HG03558 (cell line): ENCODE measurements at regions not wholly inside any gene's neighbourhood (a gene's known extent, or its start where the extent isn't known, plus 50 kb on each side); places are given as distances from the start of the nearest gene placed in this dataset.
"Not testable (repeated sequence)": the region's sequence is repeated elsewhere in the genome, so short reads cannot be mapped to it uniquely, and the experiment has no call there.

Experiments used
- ATAC-seq: cut with Tn5 transposase; IDR thresholded peaks from one replicate; pipeline ENCODE4 v1.9.1; 2021; ENCODE audit warnings: moderate number of reproducible peaks; ENCODE audit not compliant: unreplicated experiment; ENCODE audit errors: extremely low read depth

DNA sequence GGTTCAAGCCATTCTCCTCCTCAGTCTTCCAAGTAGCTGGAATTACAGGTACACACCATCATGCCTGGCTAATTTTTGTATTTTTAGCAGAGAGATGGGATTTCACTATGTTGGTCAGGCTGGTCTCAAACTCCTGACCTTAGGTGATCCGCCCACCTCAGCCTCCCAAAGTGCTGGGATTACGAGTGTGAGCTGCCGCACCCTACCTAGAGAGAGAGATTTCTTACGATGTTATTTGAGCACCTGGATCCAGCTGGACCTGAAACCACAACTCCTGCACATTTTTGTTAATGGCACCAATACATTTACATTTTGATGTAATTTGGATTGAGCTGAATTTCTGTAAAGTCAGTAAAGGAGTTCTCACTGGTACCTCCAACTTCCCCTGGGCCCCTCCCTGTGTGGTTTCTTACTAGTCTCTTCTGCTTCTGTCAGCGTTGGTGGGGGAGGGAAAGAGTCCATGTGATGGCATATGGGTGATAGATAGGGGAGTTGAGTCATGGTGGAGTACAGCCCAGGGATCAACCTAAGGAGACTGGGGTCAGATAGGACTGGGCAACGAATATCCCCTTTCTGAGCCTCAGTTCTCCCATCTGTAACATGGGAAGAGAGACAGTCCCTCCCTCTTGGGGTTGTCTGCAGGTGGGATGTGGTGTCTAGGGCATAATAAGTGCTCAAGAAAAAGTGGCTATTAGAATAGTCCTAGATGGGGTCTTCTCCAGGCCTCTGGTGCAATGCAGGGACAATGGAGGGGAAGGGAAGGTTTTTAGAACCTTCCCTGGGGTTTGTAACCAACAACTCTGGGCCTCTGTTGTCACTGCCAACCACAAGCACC lies 83.3 kb upstream of the MED13L start:
- no peak for ATAC-seq

DNA sequence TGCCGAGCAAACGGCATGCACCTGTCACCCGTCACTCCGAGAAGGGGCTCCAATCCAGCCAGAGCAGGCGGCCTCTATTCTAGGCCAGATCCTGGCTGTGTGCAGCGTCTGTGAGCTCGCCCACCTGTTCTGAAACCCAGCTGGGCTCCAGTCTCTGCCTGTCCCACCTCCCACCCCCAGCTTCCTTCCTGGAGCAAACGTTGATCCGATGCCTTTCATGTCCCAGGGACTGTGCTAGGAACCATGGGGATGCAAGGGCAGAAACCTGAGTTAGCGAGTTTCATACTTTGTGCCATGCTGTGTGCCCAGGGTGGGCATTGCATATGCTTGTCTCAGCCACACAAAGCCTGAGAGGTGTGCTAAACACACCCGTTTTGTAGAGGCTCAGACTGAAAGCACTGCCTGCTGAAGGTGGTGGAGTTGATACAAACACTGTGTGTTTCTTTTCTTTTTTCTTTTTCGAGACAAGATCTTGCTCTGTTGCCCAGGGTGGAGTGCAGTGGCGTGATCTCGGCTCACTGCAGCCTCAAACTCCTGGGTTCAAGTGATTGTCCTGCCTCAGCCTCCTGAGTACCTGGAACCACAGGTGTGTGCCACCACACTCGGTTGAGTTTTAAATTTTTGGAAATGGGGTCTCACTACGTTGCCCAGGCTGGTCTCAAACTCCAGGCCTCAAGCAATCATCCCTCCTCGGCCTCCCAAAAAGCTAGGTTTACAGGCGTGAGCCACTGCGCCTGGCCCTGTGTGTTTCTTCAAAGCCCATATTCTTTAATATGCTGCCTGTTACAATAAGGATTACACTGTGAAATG lies 84.1 kb upstream of the MED13L start:
- ATAC-seq, result no peak

DNA sequence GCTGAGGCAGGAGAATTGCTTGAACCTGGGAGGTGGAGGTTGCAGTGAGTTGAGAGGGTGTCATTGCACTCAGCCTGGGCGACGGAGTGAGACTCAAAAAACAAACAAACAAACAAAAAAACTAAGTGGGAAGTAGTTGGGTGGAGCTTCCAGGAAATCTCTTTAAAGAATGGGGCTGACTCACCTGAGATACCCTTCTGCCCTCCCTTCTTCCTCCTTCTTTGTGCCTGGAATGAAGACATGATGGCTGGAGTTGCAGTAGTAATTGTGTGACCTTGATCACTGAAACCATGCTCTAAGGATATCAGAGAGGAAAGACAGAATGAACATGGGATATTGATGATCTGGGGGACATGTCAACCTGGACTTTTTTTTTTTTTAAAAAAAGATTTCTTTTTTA lies 87.6 kb upstream of the MED13L start:
- ATAC-seq, result no peak

DNA sequence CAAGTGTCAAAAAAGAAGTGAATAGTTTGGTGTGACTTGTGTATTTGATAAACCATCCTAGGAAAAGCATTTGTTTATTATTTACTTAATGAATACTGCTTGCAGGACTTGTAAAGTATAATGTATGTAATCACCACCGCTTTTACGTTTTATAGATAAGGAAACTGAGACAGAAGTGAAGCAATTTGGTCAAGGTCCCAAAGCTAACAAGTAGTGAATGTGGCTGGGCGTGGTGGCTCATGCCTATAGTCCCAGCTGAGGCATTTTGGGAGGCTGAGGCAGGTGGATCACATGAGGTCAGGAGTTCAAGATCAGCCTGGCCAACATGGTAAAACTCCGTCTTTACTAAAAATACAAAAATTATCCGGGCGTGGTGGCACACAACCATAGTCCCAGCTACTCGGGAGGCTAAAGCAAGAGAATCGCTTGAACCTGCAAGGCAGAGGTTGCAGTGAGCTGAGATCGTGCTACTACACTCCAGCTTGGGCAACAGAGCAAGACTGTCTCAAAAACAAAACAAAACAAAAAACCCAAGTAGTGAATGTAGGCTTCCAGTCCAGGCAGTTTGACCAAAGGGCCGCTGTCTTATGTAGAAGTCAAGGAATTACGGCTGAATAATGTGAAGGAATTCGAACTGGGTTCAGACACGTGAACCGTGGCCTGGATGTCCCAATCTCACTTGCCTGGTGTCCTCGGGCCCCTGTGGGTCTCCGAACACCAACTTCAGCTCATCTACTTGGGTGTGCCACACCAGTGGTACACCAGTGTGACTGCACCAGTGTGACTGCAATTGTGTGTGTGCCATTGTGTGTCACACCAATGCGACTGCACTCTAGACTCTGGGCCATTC lies 88.3 kb upstream of the MED13L start:
- ATAC-seq, result no peak

DNA sequence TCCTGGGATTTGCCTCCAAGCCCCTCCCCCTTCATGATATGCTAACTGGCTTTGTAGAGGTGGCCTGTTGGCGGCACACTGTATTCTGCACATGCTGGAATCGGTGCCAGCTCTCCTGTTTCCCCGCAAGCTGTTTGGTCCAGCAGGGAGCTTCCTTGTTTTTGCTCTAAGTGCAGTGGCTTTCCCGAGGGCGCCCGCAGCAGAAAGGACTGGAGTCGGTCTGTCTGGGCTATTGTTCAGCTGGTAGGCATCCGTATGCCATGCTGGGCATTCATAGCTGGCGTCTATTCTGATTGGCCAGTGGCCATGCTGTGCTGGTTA lies 88.9 kb upstream of the MED13L start:
- no peak for ATAC-seq

DNA sequence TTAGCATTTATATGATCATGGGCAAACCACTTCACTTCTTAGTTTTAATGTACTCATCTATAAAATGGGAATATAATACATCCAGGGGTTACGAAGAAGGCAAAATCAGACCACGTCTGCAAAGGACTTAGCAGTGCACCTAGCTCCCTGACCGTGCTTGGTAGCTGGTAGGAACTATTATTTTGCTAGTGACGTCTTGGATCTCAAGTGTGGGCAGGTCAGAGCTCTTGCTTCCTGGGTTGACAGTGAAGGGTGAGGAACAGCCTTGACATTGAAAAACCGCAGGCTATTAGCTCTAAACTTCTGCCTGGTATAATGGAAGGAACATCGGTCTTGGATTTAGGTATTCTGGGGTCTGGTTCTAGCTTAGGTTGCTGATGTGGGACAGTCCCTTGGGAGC lies 89.3 kb upstream of the MED13L start:
- no peak for ATAC-seq

DNA sequence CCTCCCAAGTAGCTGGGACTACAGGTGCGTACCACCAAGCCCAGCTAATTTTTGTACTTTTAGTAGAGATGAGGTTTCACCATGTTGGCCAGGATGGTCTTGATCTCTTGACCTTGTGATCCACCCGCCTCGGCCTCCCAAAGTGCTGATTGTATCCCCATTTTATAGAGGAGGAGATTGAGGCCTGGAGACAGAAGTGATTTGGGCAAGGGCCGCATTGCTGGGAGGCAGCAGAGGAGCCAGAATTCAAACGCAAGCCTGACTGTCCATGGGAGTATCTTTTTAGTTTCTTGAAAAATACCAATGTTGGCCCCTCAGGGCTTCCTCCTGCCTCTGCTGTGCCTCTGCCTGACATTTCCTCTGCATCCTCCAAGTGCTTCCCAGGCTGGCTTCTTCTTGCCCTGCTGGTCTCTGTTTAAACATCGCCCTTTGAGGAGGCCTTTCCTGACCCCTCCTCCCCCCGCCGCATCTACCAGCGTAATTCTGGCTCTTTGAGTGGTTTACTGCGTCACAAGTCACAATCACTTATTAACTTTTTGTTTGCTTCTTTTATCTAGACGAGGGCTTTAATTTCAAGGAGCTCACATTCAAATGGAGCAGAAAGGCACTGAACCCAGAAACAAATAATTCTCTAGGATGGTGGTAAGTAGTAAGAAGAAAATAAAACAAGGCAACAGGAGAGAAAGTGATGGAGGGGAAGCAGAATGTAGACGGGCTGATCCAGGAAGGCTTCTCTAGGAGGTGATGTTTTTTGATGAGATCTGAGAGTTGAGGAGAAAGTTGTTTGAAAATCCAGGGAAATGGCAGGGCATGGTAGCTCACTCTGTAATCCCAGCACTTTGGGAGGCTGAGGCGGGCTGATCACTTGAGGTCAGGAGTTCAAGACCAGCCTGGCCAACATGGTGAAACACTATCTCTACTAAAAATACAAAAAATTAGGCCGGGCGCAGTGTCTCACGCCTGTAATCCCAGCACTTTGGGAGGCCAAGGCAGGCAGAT lies 91.0 kb upstream of the MED13L start:
- no peak for ATAC-seq

DNA sequence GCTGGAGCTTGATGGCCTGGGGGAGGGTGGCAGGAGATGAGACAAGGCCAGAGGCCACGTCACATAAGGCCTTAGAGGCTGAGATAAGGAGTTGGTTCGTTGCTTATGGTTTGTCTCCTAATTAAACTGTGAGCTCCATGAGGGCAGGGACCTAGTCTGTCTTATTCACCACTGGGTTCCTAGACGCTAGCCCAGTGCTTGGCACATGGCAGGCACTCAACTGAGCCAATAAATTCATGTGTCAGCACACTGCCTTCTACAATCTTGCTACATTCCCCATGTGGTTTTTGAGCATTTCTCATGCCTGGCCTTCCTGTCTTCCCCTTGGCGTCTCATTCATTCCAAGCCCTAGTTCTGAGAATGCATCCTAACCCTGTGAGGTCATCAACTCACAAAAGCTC lies 92.5 kb upstream of the MED13L start:
- ATAC-seq, result no peak

DNA sequence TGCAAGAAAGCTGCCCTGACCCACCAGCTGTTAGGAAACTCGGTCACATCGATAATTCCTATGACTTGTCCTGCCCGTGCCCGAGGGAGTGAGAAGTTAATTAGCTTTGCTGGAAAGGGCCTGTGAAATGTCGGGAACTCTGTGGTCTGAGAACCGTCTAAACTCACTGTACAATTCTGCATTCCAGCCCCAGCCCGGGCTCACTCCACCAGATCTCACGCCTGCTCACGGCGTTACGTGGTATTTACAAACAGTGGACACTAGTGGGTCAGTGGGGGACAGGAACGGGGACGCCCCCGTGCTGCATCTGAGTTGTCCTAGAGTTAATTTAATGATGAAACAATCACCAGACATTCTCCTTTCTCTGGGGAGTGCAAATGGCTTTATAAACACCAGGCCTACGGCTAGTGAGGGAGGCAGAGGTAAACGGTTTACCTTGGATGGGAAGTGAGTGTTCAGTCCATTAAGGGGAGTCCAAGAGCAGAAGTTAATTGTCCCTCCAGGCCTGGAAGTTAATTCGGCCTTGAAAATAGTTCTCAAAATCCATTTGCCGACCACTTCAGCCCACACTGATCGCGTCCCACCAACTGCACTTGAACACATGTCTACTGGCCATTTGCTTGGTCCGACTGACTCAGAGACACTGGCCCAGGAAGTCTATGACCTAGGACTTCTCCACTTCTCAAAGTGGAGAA lies 93.5 kb upstream of the MED13L start:
- ATAC-seq, result no peak

DNA sequence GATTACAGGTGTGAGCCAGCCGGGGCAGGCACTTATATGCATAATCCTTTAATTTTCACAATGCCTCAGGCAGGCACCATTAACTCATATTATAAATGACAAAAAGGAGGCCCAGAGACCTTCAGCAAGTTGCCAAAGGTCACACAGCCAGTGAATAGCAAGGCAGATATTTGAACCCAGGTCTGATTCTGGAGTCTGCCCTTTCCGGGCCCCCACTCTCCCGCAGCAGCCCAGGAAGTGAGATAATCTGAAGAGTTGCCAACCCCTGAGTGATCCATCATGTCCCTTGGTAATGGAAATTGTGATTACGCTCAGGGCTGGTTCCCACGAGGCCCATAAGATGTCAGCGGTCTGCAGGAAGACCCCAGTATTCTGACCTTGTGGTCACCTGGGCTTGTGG lies 95.3 kb upstream of the MED13L start:
- ATAC-seq, result no peak

DNA sequence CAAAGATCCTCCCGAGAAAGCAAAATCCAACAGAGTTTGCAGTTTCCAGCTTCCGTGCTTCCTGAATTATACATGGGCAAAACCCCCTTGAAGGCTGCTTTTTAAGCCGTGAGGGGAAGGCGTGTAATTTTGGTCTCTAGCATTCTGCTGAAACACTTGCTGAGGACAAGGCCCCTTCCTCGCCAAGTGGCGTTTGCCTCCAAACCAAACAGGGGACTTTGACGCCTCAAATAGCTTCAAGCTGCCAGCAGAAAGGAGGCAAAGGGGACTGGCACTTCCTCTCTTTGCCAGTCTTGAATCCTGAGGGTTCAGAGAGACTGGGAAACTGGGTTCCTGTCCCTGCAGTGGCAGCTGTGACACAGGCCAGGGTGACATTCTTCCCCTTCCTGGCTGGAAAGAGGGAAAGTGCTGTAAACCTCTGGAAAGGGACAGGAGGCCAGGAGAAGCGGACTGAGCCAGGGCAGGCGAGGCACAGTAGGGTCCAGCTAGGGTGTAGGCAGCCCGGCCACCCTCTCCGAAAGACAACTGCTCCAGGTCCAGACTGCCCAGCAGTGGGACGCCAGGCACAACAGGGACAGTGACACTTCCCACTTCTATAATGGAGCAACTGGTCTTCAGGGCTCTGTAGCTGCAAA lies 96.2 kb upstream of the MED13L start:
- no peak for ATAC-seq

DNA sequence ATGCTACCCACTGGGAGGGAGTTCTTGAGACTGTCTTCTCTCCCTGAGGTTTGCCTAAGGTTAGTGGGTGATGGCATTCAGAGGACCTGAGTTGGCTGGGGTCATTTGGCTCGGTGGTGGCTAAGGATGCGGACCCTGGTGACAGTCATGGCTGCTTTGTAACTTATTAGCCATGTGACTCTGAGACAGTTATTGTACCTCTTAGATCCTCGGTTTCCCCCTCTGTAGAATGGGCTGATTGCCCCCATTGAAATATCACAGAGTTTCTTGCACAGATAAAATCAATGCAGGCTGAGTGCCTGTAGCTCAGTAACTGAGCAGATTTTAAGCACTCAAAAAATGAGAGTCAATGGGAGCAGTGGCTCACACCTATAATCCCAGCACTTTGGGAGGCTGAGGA lies 96.7 kb upstream of the MED13L start:
- no peak for ATAC-seq

DNA sequence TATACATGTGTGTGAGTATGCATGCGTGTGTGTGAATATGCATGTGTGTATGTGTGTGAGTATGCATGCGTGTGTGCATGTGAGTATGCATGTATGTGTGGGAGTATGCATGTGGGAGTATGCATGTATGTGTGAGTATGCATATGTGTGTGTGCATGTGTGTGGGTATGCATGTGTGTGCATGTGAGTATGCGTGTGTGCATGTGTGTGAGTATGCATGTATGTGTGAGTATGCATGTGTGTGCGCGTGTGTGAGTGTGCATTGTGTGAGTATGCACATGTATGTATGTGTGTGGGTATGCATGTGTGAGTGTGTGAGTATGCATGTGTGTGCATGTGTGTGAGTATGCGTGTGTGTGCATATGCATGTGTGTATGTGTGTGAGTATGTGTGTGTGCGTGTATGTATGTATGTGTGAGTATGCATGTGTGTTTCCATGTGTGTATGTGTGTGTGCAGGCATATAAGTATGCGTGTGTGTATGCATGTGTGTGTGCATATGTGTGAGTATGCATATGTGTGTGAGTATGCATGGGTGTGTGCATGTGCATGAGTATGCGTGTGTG lies 97.9 kb upstream of the MED13L start:
- ATAC-seq, result no peak

DNA sequence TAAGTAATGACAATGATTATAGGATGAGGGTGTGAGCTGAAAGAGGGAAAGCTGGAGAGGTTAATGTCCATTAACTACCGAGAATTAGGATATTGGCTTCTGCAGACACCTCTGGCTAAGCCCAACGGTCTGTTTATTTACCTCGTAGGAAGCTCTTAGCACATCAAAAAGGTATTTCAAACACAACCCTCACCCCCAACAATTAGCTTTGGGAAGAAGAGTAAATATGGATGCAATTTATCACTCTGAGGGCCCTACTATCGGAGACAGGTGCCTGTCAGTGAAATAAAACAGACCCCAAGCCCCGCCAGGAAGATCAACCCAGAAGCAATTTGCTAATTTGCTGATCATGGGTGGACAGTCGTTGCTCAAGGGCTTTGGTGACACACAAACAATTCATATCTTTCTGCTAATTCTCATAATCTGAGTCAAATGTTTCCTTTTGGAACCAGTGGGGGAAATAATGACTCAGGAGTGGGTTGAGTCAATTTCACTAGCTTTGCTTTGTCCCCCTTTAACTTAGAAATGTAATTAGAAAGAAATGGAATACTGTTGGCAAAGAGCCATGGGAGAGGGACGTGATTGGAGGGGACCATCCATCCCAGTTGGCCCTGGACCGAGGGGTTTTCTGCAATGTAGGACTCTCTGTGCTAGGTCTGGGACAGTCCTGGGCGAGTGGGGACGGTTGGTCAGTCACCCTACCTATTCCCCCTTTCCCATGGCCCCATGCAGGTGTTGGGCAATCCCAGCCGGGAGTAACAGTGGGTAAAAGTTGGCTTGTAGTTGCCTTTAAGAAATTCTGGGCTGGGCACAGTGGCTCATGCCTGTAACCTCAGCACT lies 99.1 kb upstream of the MED13L start:
- no peak for ATAC-seq

DNA sequence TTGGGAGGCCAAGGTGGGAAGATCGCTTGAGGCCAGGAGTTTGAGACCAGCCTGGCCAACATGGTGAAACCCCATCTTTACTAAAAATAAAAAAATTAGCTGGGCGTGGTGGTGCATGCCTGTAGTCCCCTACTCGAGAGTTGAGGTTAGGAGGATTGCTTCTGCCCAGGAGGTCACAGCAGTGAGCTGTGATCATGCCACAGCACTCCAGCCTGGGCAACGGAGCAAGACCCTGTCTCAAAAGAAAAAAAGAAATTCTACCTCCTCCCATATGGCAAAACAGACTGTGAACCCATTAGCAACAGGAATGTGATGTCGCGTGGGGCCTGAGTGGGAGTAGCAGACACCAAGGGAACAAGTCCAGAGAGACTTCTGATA lies 99.7 kb upstream of the MED13L start:
- ATAC-seq, result not testable (repeated sequence)

DNA sequence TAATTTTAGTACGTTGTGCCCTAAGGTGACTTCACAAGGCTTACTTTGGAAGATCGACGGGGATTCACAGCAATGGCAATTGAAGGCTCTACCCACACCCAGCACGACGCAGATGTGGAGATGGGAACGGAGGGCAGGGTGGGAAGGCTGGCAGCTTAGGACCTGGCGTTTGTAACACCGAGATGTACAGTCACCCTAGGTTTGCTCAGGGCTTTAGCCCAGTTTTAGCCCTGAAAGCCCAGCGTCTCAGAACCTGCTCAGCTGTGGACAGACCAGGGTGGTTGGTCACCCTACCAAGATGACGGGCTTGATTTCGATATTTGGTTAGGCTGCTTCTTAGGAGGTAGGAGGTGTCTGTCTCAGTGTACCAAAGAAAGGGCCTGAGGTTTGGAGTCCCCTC lies 100.5 kb upstream of the MED13L start:
- no peak for ATAC-seq

DNA sequence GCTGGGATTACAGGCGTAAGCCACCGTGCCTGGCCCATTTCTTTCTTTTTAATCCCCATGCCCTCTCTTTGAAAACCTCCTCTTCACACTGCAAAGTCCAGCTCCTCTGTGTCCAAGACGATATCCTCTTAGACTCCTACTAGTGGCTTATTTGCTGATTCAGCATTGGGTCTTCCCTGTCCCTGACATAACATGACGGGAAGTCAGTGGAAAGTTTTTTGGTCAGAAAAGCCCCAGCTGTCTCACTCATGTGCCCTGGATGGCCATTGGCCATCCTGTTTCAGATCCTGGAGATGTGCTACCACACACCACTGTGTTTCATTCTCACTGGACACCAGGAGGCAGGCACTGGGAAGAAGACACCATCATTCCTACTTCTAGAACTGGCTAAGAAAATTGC lies 102.6 kb upstream of the MED13L start:
- ATAC-seq, result no peak

DNA sequence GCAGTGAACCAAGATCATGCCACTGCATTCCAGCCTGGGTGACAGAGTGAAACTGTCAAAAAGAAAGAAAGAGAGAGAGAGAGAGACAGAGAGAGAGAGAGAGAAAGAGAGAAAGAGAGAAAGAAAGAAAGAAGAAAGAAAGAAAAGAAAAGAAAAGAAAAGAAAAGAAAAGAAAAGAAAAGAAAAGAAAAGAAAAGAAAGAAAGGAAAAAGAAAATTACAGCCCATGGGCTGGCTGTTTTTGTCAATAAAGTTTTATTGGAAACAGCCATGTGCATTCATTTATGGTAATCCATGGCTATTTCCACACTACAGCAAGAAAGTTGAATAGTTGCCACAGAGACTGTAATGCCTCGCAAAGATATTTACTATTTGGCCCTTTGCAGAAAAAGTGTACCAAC lies 103.2 kb upstream of the MED13L start:
- ATAC-seq, result not testable (repeated sequence)
